ENCODE measurements at regions not wholly inside any gene's neighbourhood (a gene's known extent, or its start where the extent isn't known, plus 50 kb on each side); places are given as distances from the start of the nearest gene placed in this dataset.

GRCh38 chr1:14228677-14229076 is 369.8 kb upstream of the KAZN start:
- no peak for DNase-seq

GRCh38 chr1:14233510-14233909 is 365.0 kb upstream of the KAZN start:
- DNase-seq = no peak

GRCh38 chr1:14236097-14236496 is 362.4 kb upstream of the KAZN start:
- no peak for DNase-seq

- DNase-seq = no peak
Observed at GRCh38 chr1:14238472-14239307, 359.8 kb upstream of the KAZN start.

GRCh38 chr1:14240265-14240664 is 358.2 kb upstream of the KAZN start:
- DNase-seq = no peak

GRCh38 chr1:14242123-14242522 is 356.4 kb upstream of the KAZN start:
- no peak for DNase-seq

- DNase-seq = no peak
Observed at GRCh38 chr1:14242870-14243269, 355.6 kb upstream of the KAZN start.

GRCh38 chr1:14245954-14246353 is 352.5 kb upstream of the KAZN start:
- DNase-seq = no peak

- DNase-seq = no peak
Observed at GRCh38 chr1:14246471-14246870, 352.0 kb upstream of the KAZN start.

GRCh38 chr1:14247666-14248065 is 350.8 kb upstream of the KAZN start:
- DNase-seq = no peak

- no peak for DNase-seq
Observed at GRCh38 chr1:14251871-14252270, 346.6 kb upstream of the KAZN start.

GRCh38 chr1:14253676-14254075 is 344.8 kb upstream of the KAZN start:
- no peak for DNase-seq

- no peak for DNase-seq
Observed at GRCh38 chr1:14254251-14254650, 344.2 kb upstream of the KAZN start.

GRCh38 chr1:14255233-14255632 is 343.3 kb upstream of the KAZN start:
- DNase-seq = no peak

GRCh38 chr1:14255711-14256110 is 342.8 kb upstream of the KAZN start:
- DNase-seq = no peak

- no peak for DNase-seq
Observed at GRCh38 chr1:14259191-14259757, 339.2 kb upstream of the KAZN start.

- no peak for DNase-seq
Observed at GRCh38 chr1:14260480-14260879, 338.0 kb upstream of the KAZN start.

GRCh38 chr1:14261395-14261794 is 337.1 kb upstream of the KAZN start:
- DNase-seq = no peak

- no peak for DNase-seq
Observed at GRCh38 chr1:14262637-14263036, 335.8 kb upstream of the KAZN start.

- no peak for DNase-seq
Observed at GRCh38 chr1:14263225-14263624, 335.3 kb upstream of the KAZN start.

- DNase-seq = no peak
Observed at GRCh38 chr1:14263671-14264070, 334.8 kb upstream of the KAZN start.

GRCh38 chr1:14265495-14265894 is 333.0 kb upstream of the KAZN start:
- no peak for DNase-seq

GRCh38 chr1:14267991-14268390 is 330.5 kb upstream of the KAZN start:
- DNase-seq = no peak

GRCh38 chr1:14270821-14271220 is 327.7 kb upstream of the KAZN start:
- no peak for DNase-seq

GRCh38 chr1:14273811-14274210 is 324.7 kb upstream of the KAZN start:
- no peak for DNase-seq
